ENCODE measurements at regions not wholly inside any gene's neighbourhood (a gene's known extent, or its start where the extent isn't known, plus 50 kb on each side); places are given as distances from the start of the nearest gene placed in this dataset.
"Not testable (repeated sequence)": the region's sequence is repeated elsewhere in the genome, so short reads cannot be mapped to it uniquely, and the experiment has no call there.

DNA sequence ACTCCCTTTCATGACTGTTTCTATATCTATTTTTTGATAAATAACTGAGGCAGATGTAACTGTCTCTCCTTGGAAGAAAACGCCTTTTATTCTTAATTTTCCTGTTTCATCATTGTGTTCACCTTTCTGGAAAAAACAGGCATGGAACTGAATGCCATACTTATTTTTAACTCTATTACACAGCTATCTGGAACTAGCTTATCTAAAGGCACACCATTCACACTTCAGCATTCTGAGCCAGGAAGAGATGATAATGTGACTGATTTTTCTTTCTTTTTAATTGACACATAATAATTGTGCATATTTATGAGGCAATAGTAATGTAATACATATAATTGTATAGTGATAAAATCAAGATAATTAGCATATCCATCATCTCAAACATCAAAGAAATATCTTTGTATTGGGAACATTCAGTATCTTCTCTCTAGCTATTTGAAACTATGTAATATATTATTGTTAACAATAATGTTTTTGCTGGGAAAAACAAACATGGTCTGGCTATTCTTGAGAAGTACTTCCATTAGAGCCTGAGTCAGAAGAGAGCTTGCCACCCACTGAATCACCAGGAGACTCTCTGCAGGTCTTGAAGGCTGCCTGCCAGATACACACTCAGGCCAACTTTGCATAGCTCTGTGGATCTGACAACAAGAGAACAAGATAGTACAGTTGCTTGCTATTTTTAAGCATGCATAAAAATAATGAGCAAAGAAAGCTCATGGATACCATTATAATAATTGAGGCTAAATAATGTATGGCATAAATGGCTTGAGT lies 501.0 kb upstream of the EDIL3 start:
- DNase-seq = no peak

DNA sequence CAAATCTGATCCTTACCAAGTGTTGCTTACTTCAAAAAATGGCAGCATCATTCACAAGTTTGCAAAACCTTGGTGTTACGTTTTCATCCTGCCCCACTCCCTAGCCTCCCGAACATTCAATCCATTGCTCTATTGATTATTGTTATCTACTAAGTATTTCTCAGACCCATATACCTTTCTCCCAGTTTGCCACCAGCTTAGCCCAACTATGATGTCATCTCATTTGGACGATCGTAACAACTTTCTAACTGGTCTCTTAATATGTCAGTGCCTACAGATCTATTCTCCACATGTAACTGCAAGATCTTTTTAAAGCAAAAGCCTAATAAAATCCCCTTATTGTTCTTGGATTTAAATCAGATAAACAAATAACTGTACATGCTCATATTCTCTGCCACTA lies 497.1 kb upstream of the EDIL3 start:
- no peak for DNase-seq

GRCh38 chr5:84874196-84874595 lies 489.5 kb upstream of the EDIL3 start:
- no peak for DNase-seq

DNA sequence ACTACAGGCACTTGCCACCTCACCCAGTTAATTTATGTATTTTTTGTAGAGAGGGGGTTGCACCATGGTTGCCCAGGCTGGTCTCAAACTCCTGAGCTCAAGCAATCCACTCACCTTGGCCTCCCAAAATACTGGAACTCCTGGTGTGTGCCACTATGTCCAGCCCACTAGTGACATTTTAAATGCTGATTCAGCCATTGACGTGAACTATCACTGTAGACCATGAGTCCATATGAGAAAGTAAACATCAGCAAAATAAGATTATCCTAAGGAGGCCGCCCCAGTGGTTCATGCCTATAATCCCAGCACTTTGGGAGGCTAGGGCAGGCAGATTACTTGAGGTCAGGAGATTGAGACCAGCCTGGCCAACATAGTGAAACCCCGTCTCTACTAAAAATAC lies 488.1 kb upstream of the EDIL3 start:
- DNase-seq = no peak

GRCh38 chr5:84870369-84870768 lies 485.7 kb upstream of the EDIL3 start:
- DNase-seq = no peak

GRCh38 chr5:84869675-84870074 lies 485.0 kb upstream of the EDIL3 start:
- DNase-seq = no peak

DNA sequence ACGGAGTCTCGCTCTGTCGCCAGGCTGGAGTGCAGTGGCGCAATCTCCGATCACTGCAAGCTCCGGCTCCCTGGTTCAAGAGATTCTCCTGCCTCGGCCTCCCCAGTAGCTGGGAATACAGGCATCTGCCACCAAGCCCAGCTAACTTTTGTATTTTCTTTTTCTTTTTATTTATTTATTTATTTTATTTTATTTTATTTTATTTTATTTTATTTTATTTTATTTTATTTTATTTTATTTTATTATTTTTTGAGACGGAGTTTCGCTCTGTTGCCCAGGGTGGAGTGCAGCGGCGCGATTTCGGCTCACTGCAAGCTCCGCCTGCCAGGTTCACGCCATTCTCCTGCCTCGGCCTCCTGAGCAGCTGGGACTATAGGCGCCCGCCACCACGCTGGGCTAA lies 479.3 kb upstream of the EDIL3 start:
- DNase-seq = not testable (repeated sequence)

GRCh38 chr5:84863020-84863419 lies 478.3 kb upstream of the EDIL3 start:
- DNase-seq = no peak

DNA sequence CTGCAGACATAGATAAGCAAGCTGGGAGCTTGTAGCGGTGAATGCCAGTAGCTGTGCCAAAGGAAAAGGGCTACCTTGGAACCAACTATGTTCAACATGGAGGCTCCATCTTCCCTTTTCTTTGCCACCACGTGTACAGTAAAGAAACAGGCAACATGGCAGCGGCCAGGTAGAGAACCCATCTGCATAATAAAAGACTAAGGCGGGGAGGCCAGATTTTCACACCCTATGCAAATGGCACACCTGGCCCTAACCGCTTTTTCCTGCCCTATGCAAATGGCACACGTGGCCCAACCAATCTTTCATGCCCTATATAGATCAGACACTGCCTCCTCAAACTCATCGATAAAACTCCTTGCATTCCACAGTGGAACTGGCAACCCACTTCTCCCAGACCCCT lies 477.5 kb upstream of the EDIL3 start:
- DNase-seq = no peak

DNA sequence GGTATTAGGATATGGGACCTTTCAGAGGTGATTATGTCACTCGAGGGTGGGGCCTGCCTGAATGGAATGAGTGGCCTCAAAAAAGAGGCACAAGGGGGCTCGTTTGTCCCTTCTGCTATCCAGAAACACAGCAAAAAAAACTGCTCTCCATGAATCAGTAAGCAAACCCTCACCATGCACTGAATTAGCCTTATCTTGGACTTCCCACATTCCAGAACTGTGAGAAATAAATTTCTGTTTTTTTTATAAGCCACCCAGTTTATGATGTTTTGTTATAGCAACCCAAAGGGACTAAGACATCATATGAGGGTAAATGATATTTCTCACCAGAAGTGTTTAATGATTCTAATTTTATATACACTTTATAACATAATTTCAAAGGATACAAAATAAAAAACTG lies 476.6 kb upstream of the EDIL3 start:
- DNase-seq = no peak

- no peak for DNase-seq
Observed at GRCh38 chr5:84859056-84859455, 474.4 kb upstream of the EDIL3 start.

GRCh38 chr5:84831701-84832100 lies 447.0 kb upstream of the EDIL3 start:
- no peak for DNase-seq

GRCh38 chr5:84830265-84830664 lies 445.6 kb upstream of the EDIL3 start:
- DNase-seq = no peak

DNA sequence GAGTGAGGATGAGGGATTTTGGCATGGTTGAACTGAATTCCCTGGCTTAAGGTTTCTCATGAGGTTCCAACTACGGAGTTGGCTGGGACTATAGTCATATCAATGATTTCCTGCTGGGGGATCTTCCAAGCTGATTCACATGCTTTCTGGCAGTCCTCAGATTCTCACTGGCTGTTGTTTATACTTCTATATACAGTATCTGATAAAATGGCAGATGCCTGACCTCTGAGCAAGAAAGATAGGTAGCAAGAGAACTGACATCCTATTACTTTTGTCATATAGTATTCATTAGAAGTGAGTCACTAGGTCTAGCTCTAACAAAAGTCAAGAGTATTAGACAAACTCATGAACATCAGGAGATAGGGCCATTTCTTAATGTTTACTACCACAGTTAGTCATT lies 440.9 kb upstream of the EDIL3 start:
- DNase-seq = no peak

DNA sequence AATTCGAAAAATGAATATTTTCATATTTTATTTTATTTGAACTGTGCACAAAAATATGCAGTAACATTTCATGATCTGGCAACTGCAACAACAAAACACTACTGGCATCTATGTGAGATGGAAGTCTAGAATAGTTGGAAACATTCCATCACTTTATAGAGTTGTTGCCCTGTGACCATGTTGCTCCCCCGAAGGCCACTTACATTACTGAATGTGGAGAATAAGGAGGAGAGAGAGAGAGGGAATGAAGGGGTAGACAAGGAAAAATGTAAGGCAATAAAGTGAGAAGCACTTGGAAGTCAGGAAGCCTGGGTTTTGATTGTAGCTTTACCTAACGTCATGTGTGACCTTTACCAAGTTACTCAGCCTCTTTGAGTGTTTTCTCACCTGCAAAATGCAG lies 437.2 kb upstream of the EDIL3 start:
- DNase-seq = no peak

DNA sequence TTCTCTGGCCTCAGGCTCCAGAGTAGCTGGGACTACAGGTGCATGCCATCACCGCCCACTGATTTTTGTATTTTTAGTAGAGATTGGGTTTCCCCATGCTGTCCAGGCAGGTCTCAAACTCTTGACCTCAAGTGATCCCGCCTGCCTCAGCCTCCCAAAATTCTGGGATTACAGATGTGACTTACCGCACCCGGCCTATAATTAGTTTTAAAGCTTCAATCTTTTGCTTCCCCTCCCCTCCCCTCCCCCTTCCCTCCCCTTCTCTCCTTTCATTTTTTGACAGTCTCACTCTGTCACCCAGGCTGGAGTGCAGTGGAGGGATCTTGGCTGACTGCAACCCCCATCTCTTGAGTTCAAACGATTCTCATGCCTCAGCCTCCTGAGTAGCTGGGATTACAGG lies 433.3 kb upstream of the EDIL3 start:
- no peak for DNase-seq

DNA sequence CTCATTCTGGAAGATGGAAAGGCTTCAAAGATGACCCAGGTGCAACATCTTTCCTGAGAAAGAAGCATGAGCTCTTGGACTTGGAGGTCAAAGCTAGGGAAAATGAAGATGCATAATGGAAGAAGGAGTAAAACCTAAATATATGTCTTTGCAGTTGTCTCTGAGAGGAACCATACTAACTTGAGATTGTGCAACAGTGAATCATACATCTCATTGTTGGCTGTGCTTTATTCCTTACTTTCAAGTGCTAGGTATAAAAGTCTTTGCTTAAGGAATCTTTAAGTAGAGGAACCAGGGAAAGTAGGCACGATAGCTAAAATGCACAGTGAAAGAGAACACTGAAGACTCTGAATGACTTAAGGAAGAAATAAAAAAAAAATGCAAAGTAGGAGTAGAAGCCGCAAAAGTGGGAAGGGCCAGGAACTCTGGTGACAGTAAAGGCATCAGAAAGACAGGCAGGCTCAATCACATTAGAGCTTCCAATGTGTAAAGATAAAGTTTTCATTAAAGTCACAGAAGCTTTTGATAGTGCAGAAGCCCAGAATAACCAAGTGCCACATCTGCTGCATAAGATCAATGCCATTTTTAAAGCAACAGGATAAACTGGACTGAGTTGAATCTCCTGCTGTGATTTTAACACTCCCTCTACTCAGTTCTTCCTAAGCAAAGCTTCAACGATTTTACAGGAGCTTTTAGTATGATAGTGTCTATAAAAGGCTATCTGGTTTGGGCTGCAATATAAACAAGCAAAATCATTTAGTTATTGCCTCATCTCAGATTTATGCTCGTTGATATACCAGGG lies 432.3 kb upstream of the EDIL3 start:
- DNase-seq = peak in 2 of 4 experiments; percentile 17 to 38

- no peak for DNase-seq
Observed at GRCh38 chr5:84816160-84816559, 431.5 kb upstream of the EDIL3 start.

DNA sequence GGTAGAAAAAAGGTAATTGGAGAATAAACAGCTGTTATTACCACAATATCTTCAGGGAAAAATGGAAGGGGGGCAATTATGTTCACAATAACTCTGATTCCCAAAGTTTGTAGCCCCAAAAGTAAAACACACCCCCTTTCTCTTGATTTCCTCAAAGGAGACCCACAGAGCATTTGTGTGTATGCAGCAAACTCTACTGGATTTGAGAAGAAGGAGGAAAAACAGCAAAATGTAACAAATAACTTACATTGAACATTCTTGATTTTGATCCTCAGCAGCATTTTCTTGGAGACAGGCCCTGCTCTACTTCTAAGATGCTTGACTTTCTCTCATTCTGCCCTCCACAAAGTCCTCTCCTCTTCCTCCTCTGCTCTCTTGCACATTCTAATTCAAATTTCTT lies 420.8 kb upstream of the EDIL3 start:
- no peak for DNase-seq

GRCh38 chr5:84796399-84796798 lies 411.7 kb upstream of the EDIL3 start:
- no peak for DNase-seq

GRCh38 chr5:84794486-84795035 lies 409.9 kb upstream of the EDIL3 start:
- DNase-seq = peak in 2 of 4 experiments; percentile 52 to 55

- no peak for DNase-seq
Observed at GRCh38 chr5:84791730-84792129, 407.1 kb upstream of the EDIL3 start.

GRCh38 chr5:84791138-84791537 lies 406.5 kb upstream of the EDIL3 start:
- DNase-seq = peak; percentile 49 to 91 (median 74)

- DNase-seq = peak in 1 of 4 experiments; percentile 22
Observed at GRCh38 chr5:84790406-84790805, 405.7 kb upstream of the EDIL3 start.
